ENCODE measurements at regions not wholly inside any gene's neighbourhood (a gene's known extent, or its start where the extent isn't known, plus 50 kb on each side); places are given as distances from the start of the nearest gene placed in this dataset.

DNA sequence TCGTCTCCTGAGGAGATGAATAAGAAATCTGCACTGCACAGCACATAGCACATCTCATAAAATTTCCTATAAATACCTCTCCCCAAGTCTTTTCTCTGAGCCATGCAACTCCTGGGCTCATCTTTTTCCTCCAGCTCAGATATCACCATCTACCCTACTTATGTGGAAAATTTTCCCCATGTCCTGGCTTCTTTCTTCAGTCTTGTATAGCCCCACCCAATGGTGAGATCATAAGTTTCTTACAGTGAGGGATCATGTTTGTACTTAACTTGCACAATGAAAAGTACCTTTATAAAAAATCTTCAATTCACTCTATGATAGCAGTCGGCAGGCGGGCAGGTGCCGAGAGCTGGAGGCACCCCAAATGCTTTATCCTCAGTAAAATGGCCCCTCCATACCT, 198.6 kb upstream of the S100G start:
- TF ChIP-seq, protein P1, sequence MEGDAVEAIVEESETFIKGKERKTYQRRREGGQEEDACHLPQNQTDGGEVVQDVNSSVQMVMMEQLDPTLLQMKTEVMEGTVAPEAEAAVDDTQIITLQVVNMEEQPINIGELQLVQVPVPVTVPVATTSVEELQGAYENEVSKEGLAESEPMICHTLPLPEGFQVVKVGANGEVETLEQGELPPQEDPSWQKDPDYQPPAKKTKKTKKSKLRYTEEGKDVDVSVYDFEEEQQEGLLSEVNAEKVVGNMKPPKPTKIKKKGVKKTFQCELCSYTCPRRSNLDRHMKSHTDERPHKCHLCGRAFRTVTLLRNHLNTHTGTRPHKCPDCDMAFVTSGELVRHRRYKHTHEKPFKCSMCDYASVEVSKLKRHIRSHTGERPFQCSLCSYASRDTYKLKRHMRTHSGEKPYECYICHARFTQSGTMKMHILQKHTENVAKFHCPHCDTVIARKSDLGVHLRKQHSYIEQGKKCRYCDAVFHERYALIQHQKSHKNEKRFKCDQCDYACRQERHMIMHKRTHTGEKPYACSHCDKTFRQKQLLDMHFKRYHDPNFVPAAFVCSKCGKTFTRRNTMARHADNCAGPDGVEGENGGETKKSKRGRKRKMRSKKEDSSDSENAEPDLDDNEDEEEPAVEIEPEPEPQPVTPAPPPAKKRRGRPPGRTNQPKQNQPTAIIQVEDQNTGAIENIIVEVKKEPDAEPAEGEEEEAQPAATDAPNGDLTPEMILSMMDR (IDR thresholded peaks at IDR 0.05), result no peak
- no peak for TF ChIP-seq POLR2A (IDR thresholded peaks at IDR 0.05)

All from body of pancreas (tissue), 4 donors.